ENCODE measurements at regions not wholly inside any gene's neighbourhood (a gene's known extent, or its start where the extent isn't known, plus 50 kb on each side); places are given as distances from the start of the nearest gene placed in this dataset.

- no peak for DNase-seq (ENCODE audit: low spot score)
Observed at GRCh38 chr14:26204366-26204727, 393.5 kb downstream of the NOVA1 start.

- DNase-seq (ENCODE audit: low spot score) = peak; percentile 23
Observed at GRCh38 chr14:26200687-26201086, 397.1 kb downstream of the NOVA1 start.

- no peak for DNase-seq (ENCODE audit: low spot score)
Observed at GRCh38 chr14:26199590-26200370, 398.1 kb downstream of the NOVA1 start.

GRCh38 chr14:26199096-26199495 is 398.7 kb downstream of the NOVA1 start:
- no peak for DNase-seq (ENCODE audit: low spot score)

GRCh38 chr14:26194816-26195215 is 403.0 kb downstream of the NOVA1 start:
- DNase-seq (ENCODE audit: low spot score) = no peak

- DNase-seq (ENCODE audit: low spot score) = no peak
Observed at GRCh38 chr14:26191671-26192070, 406.2 kb downstream of the NOVA1 start.

GRCh38 chr14:26191123-26191522 is 406.7 kb downstream of the NOVA1 start:
- no peak for DNase-seq (ENCODE audit: low spot score)

GRCh38 chr14:26190646-26191045 is 407.2 kb downstream of the NOVA1 start:
- DNase-seq (ENCODE audit: low spot score) = peak; percentile 56

- DNase-seq (ENCODE audit: low spot score) = no peak
Observed at GRCh38 chr14:26187996-26188620, 409.7 kb downstream of the NOVA1 start.

GRCh38 chr14:26180221-26180620 is 417.6 kb downstream of the NOVA1 start:
- no peak for DNase-seq (ENCODE audit: low spot score)

- DNase-seq (ENCODE audit: low spot score) = no peak
Observed at GRCh38 chr14:26175658-26176057, 422.2 kb downstream of the NOVA1 start.

- DNase-seq (ENCODE audit: low spot score) = no peak
Observed at GRCh38 chr14:26174395-26174794, 423.4 kb downstream of the NOVA1 start.

GRCh38 chr14:26173581-26174110 is 424.2 kb downstream of the NOVA1 start:
- DNase-seq (ENCODE audit: low spot score) = peak; percentile 20

GRCh38 chr14:26172396-26172795 is 425.4 kb downstream of the NOVA1 start:
- no peak for DNase-seq (ENCODE audit: low spot score)

GRCh38 chr14:26170885-26171284 is 426.9 kb downstream of the NOVA1 start:
- DNase-seq (ENCODE audit: low spot score) = no peak

- peak; percentile 58 for DNase-seq (ENCODE audit: low spot score)
Observed at GRCh38 chr14:26163761-26164160, 434.1 kb downstream of the NOVA1 start.

- DNase-seq (ENCODE audit: low spot score) = no peak
Observed at GRCh38 chr14:26157517-26157916, 440.3 kb downstream of the NOVA1 start.

- no peak for DNase-seq (ENCODE audit: low spot score)
Observed at GRCh38 chr14:26143057-26143456, 454.8 kb downstream of the NOVA1 start.

- DNase-seq (ENCODE audit: low spot score) = peak; percentile 44
Observed at GRCh38 chr14:26138764-26139445, 458.9 kb downstream of the NOVA1 start.

- DNase-seq (ENCODE audit: low spot score) = no peak
Observed at GRCh38 chr14:26137161-26137560, 460.7 kb downstream of the NOVA1 start.

- DNase-seq (ENCODE audit: low spot score) = no peak
Observed at GRCh38 chr14:26132061-26132645, 465.7 kb downstream of the NOVA1 start.

GRCh38 chr14:26130690-26131089 is 467.1 kb downstream of the NOVA1 start:
- no peak for DNase-seq (ENCODE audit: low spot score)
